Natural killer cell (primary cell): ENCODE measurements at regions not wholly inside any gene's neighbourhood (a gene's known extent, or its start where the extent isn't known, plus 50 kb on each side); places are given as distances from the start of the nearest gene placed in this dataset.

Experiments
- ATAC-seq, 3 donors: fragments of 150-1000 bp in 2 of 3; fragments of 200-7000 bp in 1 of 3; cut with Tn5 transposase; 1 replicate in 1 of 3; 2 replicates in 2 of 3; pipeline ENCODE4 v1.10.0; 2021; ENCODE audit warnings: mild to moderate bottlenecking in 2 of 3, moderate library complexity in 2 of 3
- DNase-seq, 2 donors: peaks; one replicate each; pipeline versions ENCODE4 v3.0.0 to v3.0.0-alpha.2; 2013 to 2021; ENCODE audit warnings: mixed read lengths in 1 of 2
- H3K27ac ChIP-seq: one replicate; pipeline ENCODE4 v1.5.1; 2013; ENCODE audit warnings: mild to moderate bottlenecking, low read length
- H3K27me3 ChIP-seq: one replicate; pipeline ENCODE4 v1.6.1; 2013; ENCODE audit warnings: low read length; ENCODE audit not compliant: control insufficient read depth, insufficient read depth
- H3K36me3 ChIP-seq: one replicate; pipeline ENCODE4 v1.6.1; 2013; ENCODE audit warnings: low read length; ENCODE audit not compliant: control insufficient read depth, insufficient read depth
- H3K4me1 ChIP-seq: one replicate; pipeline ENCODE4 v1.6.1; 2013; ENCODE audit warnings: low read length; ENCODE audit not compliant: control insufficient read depth, insufficient read depth
- H3K4me3 ChIP-seq: one replicate; pipeline ENCODE4 v1.5.1; 2013; ENCODE audit warnings: low read length
- H3K9me3 ChIP-seq: one replicate; pipeline ENCODE4 v1.6.1; 2013; ENCODE audit warnings: low read length; ENCODE audit not compliant: control insufficient read depth, insufficient read depth
- H3K27ac Mint-ChIP-seq, 2 donors: one replicate each; pipeline ENCODE4 v1.8.0; 2022; ENCODE audit warnings: mild to moderate bottlenecking in 2 of 2, mixed read lengths in 2 of 2, moderate library complexity in 1 of 2
- H3K27me3 Mint-ChIP-seq, 2 donors: one replicate each; pipeline ENCODE4 v1.8.0; 2022; ENCODE audit warnings: low read depth in 2 of 2, mixed read lengths in 2 of 2
- H3K36me3 Mint-ChIP-seq: one replicate; pipeline ENCODE4 v1.8.0; 2022; ENCODE audit warnings: mixed read lengths
- H3K4me1 Mint-ChIP-seq, 2 donors: one replicate each; pipeline ENCODE4 v1.8.0; 2022; ENCODE audit warnings: mixed read lengths in 2 of 2
- H3K4me3 Mint-ChIP-seq: one replicate; pipeline ENCODE4 v1.8.0; 2022; ENCODE audit warnings: mild to moderate bottlenecking, moderate library complexity, mixed read lengths
- H3K9me3 Mint-ChIP-seq, 2 donors: one replicate each; pipeline ENCODE4 v1.8.0; 2022; ENCODE audit warnings: mixed read lengths in 2 of 2
- WGBS: methylation state at CpG from one replicate; pipeline ENCODE4 v1.1.7; 2013; ENCODE audit warnings: missing lambda C conversion rate; ENCODE audit not compliant: insufficient coverage; 5-methylcytosine and 5-hydroxymethylcytosine counted together
- intact Hi-C: fragments of 100-400 bp; cut with micrococcal nuclease; formaldehyde crosslinking; loops from one replicate; pipeline ENCODE4 v1.14.2; 2022
- TF ChIP-seq, protein P1 (sequence below): fragments of 200-600 bp; IDR thresholded peaks from one replicate; pipeline ENCODE4 v1.8.0; 2022; ENCODE audit warnings: antibody characterized with exemption

DNA sequence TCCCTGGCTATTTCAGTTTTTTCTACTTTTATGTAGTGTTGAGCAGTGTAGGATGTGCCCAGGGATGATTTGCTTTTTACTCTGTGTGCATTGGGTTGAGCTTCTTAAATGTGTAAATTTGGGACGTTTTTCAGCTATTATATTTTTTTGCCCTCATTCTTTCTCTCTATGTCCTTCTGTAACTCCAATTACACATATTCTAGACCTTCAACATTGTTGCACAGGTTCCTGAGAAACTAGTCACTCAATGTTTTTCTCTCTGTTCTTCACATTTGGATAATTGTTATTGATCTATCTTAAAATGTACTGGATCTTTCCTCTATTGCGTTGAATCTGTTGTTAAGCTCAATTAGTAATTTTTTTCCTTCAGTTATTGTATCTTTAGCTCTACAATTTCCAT lies 162.7 kb upstream of the TCF21 start:
- intact Hi-C loops = no loop called here
- ATAC-seq (no peak), DNase-seq (no peak)
- Mint-ChIP-seq H3K9me3 (peaks cover 2 to 6% of the 10 kb centered on the region in 2 donors), H3K4me3 (no peak overlapping the region), H3K36me3 (peaks cover 6% of the 10 kb centered on the region), H3K27ac (no peak overlapping the region), H3K27me3 (no peaks in the 10 kb centered on the region), H3K4me1 (no peaks in the 10 kb centered on the region)
- Histone ChIP-seq H3K4me1 (no peaks in the 10 kb centered on the region), H3K27ac (no peak overlapping the region), H3K9me3 (peaks cover 3% of the 10 kb centered on the region), H3K27me3 (no peaks in the 10 kb centered on the region), H3K36me3 (no peaks in the 10 kb centered on the region), H3K4me3 (no peak overlapping the region)
- WGBS = no CpG with 5 or more reads among the region's 2 CpGs
- TF ChIP-seq, protein P1, sequence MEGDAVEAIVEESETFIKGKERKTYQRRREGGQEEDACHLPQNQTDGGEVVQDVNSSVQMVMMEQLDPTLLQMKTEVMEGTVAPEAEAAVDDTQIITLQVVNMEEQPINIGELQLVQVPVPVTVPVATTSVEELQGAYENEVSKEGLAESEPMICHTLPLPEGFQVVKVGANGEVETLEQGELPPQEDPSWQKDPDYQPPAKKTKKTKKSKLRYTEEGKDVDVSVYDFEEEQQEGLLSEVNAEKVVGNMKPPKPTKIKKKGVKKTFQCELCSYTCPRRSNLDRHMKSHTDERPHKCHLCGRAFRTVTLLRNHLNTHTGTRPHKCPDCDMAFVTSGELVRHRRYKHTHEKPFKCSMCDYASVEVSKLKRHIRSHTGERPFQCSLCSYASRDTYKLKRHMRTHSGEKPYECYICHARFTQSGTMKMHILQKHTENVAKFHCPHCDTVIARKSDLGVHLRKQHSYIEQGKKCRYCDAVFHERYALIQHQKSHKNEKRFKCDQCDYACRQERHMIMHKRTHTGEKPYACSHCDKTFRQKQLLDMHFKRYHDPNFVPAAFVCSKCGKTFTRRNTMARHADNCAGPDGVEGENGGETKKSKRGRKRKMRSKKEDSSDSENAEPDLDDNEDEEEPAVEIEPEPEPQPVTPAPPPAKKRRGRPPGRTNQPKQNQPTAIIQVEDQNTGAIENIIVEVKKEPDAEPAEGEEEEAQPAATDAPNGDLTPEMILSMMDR = no peak

DNA sequence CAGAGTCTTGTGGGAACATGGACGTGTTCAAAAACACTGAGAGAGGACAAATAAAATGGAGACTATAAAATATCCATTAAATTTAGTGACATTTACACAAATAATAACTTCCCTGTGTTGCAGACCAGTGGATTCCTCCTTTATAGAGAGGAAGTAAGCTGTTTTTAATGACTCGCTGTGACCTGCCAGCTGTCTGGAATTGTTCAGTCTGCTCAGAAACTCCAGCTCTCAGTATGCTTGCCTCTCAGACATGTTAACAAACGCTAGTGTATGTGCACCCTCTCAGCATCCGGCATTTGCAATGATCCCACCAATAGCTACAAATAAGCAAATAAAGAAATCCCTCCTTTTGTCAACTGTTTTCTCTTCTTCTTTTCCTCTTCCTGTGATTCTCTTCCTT lies 158.0 kb upstream of the TCF21 start:
- ATAC-seq = no peak
- H3K4me1 ChIP-seq = no peaks in the 10 kb centered on the region
- H3K9me3 ChIP-seq = peaks cover 3% of the 10 kb centered on the region
- Mint-ChIP-seq H3K27ac (no peak overlapping the region), H3K4me3 (no peak overlapping the region), H3K36me3 (peaks cover 6% of the 10 kb centered on the region), H3K27me3 (no peaks in the 10 kb centered on the region), H3K4me1 (no peaks in the 10 kb centered on the region), H3K9me3 (peaks cover 4 to 9% of the 10 kb centered on the region in 2 donors)
- TF ChIP-seq, protein P1 = no peak
- no peak overlapping the region for H3K4me3 ChIP-seq
- intact Hi-C loops = no loop called here
- H3K36me3 ChIP-seq = no peaks in the 10 kb centered on the region
- WGBS = 46% methylated on average over 3 of the region's 4 CpGs
- DNase-seq = no peak
- no peak overlapping the region for H3K27ac ChIP-seq
- no peaks in the 10 kb centered on the region for H3K27me3 ChIP-seq

DNA sequence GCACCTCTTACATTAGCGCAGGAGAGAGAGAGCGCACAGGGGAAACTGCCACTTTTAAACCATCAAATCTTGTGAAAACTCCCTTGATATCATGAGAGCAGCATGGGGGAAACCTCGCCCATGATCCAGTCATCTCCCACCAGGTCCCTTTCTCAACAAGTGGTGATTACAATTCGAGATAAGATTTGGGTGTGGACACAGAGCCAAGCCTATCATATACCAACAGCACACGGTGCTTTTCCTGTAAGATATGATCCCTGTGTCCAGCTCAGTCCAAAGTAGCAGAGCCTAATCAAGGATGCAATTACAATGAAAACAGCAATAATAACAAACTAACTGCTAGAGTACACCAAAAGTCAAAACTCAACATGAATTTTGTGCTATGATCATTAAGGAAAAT lies 148.7 kb upstream of the TCF21 start:
- H3K27me3 ChIP-seq = no peaks in the 10 kb centered on the region
- no peak for ATAC-seq
- no peak overlapping the region for H3K4me3 Mint-ChIP-seq
- H3K9me3 Mint-ChIP-seq = no peaks in the 10 kb centered on the region
- H3K27me3 Mint-ChIP-seq = no peaks in the 10 kb centered on the region
- TF ChIP-seq, protein P1 = no peak
- no peaks in the 10 kb centered on the region for H3K36me3 Mint-ChIP-seq
- no peak overlapping the region for H3K27ac ChIP-seq
- no peaks in the 10 kb centered on the region for H3K4me1 ChIP-seq
- H3K36me3 ChIP-seq = no peaks in the 10 kb centered on the region
- intact Hi-C loops = no loop called here
- no peak overlapping the region for H3K4me3 ChIP-seq
- no peaks in the 10 kb centered on the region for H3K4me1 Mint-ChIP-seq
- H3K9me3 ChIP-seq = no peaks in the 10 kb centered on the region
- DNase-seq = no peak
- no peak overlapping the region for H3K27ac Mint-ChIP-seq
- 72% methylated on average over 5 of the region's 5 CpGs for WGBS

DNA sequence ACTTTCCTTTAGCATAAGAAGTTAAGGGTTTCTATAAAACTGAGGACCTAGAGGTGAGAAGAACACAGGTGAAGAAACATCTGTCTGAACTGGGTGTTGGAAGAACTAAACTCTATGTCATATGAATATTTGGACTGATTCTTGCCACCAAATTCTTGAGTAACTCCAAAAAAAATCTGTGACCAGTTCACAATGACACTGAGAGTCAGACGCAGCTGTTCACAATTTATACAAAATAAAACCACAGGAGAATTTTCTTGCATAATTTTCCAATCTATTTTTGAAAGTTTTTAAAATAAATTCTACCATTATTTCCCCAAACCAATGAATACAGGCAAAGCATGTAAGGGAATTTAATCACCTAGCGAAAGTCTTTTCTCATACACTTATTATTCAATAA lies 148.1 kb upstream of the TCF21 start:
- no peak overlapping the region for H3K4me3 ChIP-seq
- H3K27ac Mint-ChIP-seq = no peak overlapping the region
- no peaks in the 10 kb centered on the region for H3K36me3 Mint-ChIP-seq
- no peaks in the 10 kb centered on the region for H3K4me1 ChIP-seq
- H3K9me3 Mint-ChIP-seq = no peaks in the 10 kb centered on the region
- DNase-seq = no peak
- no peaks in the 10 kb centered on the region for H3K9me3 ChIP-seq
- H3K36me3 ChIP-seq = no peaks in the 10 kb centered on the region
- TF ChIP-seq, protein P1 = no peak
- ATAC-seq = no peak
- intact Hi-C loops = no loop called here
- H3K27me3 Mint-ChIP-seq = no peaks in the 10 kb centered on the region
- H3K27me3 ChIP-seq = no peaks in the 10 kb centered on the region
- 73% methylated on average over 2 of the region's 2 CpGs for WGBS
- no peak overlapping the region for H3K27ac ChIP-seq
- no peak overlapping the region for H3K4me3 Mint-ChIP-seq
- no peaks in the 10 kb centered on the region for H3K4me1 Mint-ChIP-seq
